ENCODE measurements at regions not wholly inside any gene's neighbourhood (a gene's known extent, or its start where the extent isn't known, plus 50 kb on each side); places are given as distances from the start of the nearest gene placed in this dataset.

DNA sequence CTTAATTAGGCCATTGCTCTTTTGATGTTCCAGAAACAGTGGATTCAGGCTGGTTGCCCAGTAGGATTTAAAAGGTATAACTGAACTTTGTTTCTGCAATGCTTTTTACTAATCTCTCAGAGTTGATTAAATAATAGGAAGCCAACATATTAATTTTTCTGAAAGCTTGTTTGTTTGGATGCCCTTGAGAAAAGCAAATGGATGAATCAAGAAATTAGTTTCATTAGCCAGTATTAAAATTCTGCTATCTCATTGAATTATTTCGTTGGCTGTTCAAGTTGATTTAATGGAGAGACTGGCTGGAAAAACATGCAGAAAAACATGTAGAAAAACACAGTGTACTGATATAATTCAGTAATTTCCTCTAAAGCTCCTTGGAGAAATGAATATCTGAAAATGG lies 178.9 kb upstream of the THRB start:
- Histone ChIP-seq H3K27ac (no peak overlapping the region), H3K4me3 (no peak overlapping the region), H3K9me3 (no peaks in the 10 kb centered on the region), H3K36me3 (no peaks in the 10 kb centered on the region), H3K27me3 (no peaks in the 10 kb centered on the region), H3K4me1 (no peaks in the 10 kb centered on the region)
- intact Hi-C loops (cut with DNase I; ENCODE audit: low total_unique reads) = no loop called here
- no peak for DNase-seq
- no peak for TF ChIP-seq POLR2A (IDR thresholded peaks at IDR 0.05)
- TF ChIP-seq, protein P1, sequence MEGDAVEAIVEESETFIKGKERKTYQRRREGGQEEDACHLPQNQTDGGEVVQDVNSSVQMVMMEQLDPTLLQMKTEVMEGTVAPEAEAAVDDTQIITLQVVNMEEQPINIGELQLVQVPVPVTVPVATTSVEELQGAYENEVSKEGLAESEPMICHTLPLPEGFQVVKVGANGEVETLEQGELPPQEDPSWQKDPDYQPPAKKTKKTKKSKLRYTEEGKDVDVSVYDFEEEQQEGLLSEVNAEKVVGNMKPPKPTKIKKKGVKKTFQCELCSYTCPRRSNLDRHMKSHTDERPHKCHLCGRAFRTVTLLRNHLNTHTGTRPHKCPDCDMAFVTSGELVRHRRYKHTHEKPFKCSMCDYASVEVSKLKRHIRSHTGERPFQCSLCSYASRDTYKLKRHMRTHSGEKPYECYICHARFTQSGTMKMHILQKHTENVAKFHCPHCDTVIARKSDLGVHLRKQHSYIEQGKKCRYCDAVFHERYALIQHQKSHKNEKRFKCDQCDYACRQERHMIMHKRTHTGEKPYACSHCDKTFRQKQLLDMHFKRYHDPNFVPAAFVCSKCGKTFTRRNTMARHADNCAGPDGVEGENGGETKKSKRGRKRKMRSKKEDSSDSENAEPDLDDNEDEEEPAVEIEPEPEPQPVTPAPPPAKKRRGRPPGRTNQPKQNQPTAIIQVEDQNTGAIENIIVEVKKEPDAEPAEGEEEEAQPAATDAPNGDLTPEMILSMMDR (IDR thresholded peaks at IDR 0.05) = no peak

DNA sequence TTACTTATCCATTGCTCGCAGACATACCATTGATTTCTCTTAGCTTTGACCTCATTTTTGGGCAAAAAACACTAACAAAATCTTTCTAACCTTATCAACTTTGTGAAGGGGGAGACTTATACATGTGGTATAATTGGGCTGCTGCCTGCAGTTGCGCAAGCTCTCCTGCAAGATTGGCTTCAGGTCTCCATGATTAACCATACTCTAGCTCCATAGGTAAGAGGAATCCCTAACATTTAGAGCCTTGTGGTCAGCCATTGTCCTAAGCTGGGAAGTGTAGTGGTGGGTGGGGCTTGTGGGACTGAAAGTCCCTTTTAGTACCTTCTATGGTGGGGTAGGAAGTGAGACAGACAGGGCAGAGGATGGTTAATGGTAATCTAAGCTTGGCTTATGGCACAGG lies 179.6 kb upstream of the THRB start:
- Histone ChIP-seq H3K4me3 (no peak overlapping the region), H3K27me3 (no peaks in the 10 kb centered on the region), H3K27ac (no peak overlapping the region), H3K36me3 (no peaks in the 10 kb centered on the region), H3K4me1 (no peaks in the 10 kb centered on the region), H3K9me3 (no peaks in the 10 kb centered on the region)
- DNase-seq = no peak
- TF ChIP-seq POLR2A (IDR thresholded peaks at IDR 0.05) = no peak
- TF ChIP-seq, protein P1 (IDR thresholded peaks at IDR 0.05) = no peak
- intact Hi-C loops (cut with DNase I; ENCODE audit: low total_unique reads) = no loop called here

DNA sequence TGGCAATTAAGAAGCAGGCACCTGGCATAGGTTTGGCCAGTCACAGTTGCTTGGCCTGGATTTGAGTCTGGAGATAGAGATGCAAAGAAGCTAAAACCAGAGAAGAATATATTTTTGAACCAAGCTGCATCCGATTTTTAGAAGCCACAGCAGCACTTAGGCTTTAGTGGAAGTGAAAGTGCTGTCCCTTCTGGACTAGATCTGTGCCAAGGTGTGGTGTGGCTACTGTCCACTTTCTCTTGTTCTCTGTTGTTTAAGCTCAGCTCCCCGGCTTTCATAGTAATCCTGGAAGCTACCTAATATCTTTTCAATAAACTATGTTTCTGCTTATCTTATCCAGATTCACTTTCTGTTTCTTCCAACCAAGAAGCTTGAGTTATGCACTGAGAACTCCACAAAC lies 183.4 kb upstream of the THRB start:
- intact Hi-C loops (cut with DNase I; ENCODE audit: low total_unique reads) = no loop called here
- no peaks in the 10 kb centered on the region for H3K4me1 ChIP-seq
- TF ChIP-seq, protein P1 (IDR thresholded peaks at IDR 0.05) = no peak
- no peak for TF ChIP-seq POLR2A (IDR thresholded peaks at IDR 0.05)
- DNase-seq = no peak
- H3K36me3 ChIP-seq = no peaks in the 10 kb centered on the region
- H3K27me3 ChIP-seq = no peaks in the 10 kb centered on the region
- H3K9me3 ChIP-seq = no peaks in the 10 kb centered on the region
- H3K4me3 ChIP-seq = no peak overlapping the region
- peak overlapping the region; percentile 29 to 51 for H3K27ac ChIP-seq

DNA sequence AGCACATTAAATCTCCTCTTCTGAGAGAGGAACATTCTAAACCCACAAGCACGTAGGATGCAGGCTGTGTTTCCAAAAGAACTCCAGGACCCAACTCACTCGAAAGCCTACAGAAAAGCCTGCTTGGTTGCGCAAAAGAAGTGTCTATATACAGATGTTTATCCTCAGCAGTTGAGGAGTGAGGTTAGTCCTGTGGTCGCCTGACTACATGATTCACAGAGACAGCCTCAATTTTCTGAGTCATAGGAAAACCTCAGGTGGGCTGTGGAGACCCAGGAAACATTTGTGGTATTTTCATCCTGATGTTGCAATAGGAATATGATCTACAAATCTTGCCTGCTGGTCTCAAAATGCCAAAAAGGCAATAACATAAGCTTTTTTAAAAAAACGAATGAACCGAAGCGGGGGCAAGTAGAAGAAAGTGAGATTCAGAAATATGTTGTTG lies 183.8 kb upstream of the THRB start:
- Histone ChIP-seq H3K27ac (peak overlapping the region; percentile 29 to 51), H3K27me3 (no peaks in the 10 kb centered on the region), H3K36me3 (no peaks in the 10 kb centered on the region), H3K9me3 (no peaks in the 10 kb centered on the region), H3K4me1 (no peaks in the 10 kb centered on the region), H3K4me3 (no peak overlapping the region)
- peak; percentile 23 to 40 for DNase-seq
- intact Hi-C loops (cut with DNase I; ENCODE audit: low total_unique reads) = no loop called here
- TF ChIP-seq POLR2A (IDR thresholded peaks at IDR 0.05) = no peak
- TF ChIP-seq, protein P1 (IDR thresholded peaks at IDR 0.05) = no peak

DNA sequence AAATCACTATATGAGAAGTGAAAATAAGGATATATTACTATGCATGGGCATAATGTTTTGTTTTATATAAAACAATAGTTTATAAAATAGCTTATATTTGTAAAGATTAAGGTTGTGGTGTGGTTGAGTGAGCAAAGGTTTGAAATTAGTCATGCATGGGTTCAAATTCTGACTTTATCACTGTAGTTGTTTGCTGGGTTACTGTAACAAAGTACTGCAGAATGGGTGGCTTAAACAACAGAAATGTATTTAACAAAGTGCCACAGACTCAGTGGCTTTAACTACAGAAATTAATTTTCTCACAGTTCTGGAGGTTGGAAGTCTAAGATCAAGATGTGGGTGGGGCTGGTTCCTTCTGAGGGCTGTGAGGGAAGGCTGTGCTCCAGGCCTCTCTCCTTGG lies 184.8 kb upstream of the THRB start:
- DNase-seq = no peak
- intact Hi-C loops (cut with DNase I; ENCODE audit: low total_unique reads) = no loop called here

More for the DNA sequence above, 184.8 kb upstream of the THRB start:
- H3K36me3 ChIP-seq = no peaks in the 10 kb centered on the region
- no peak overlapping the region for H3K4me3 ChIP-seq
- TF ChIP-seq POLR2A (IDR thresholded peaks at IDR 0.05) = no peak
- TF ChIP-seq, protein P1 (IDR thresholded peaks at IDR 0.05) = no peak
- no peak overlapping the region for H3K27ac ChIP-seq
- no peaks in the 10 kb centered on the region for H3K9me3 ChIP-seq
- no peaks in the 10 kb centered on the region for H3K27me3 ChIP-seq
- no peaks in the 10 kb centered on the region for H3K4me1 ChIP-seq
